NCI-H345 treated with DMSO at 0.1 percent for 48 hours (cell line): ENCODE measurements at regions not wholly inside any gene's neighbourhood (a gene's known extent, or its start where the extent isn't known, plus 50 kb on each side); places are given as distances from the start of the nearest gene placed in this dataset.
"Not testable (repeated sequence)": the region's sequence is repeated elsewhere in the genome, so short reads cannot be mapped to it uniquely, and the experiment has no call there.

Source experiments
- DNase-seq: peaks from one replicate; lab custom pipeline; 2025; ENCODE audit not compliant: unreplicated experiment; lab: John Stamatoyannopoulos, UW

GRCh38 chr1:116850436-116850835 lies 59.3 kb upstream of the PTGFRN start:
- no peak for DNase-seq

GRCh38 chr1:116851189-116851588 lies 58.5 kb upstream of the PTGFRN start:
- DNase-seq, result not testable (repeated sequence)

GRCh38 chr1:116851846-116852245 lies 57.9 kb upstream of the PTGFRN start:
- DNase-seq, result no peak

DNA sequence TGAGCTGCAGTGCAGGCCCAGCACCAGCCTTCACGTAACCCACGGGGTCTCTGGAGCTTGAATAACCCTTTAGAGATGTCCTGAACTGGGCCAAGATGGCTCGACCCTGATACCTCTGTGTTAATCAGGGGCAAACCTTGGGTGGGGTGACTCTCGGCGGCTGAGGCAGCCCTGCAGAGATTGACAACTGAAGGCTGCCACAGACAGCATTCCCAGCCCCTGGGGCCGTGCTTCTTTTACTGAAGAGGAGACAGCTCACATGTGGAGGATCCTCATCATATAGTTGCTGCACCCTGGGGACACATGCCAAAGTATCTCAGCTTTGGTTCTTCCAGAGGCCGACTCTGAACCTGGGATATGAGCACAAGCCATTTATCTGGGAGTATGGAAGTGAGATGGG lies 57.3 kb upstream of the PTGFRN start:
- DNase-seq, result no peak

DNA sequence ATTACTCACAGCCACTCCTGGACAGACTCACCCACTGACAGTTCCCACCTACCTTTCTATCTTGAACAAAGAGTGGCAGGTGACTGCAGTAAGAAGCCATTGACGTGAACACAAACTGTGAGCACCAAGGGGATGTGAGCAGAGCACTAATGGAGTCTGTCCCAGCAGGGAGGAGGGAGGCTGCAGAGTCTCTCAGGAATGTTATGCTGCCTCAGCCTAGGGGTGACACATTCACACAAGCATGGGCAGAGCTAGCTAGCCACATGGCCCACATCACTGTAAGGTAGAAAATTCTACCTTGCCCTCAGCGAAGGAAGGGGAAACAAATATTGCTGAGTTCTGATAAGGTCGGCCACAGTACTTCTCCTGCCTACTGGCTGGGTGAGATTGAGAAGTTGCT lies 56.8 kb upstream of the PTGFRN start:
- DNase-seq, result peak; percentile 34

DNA sequence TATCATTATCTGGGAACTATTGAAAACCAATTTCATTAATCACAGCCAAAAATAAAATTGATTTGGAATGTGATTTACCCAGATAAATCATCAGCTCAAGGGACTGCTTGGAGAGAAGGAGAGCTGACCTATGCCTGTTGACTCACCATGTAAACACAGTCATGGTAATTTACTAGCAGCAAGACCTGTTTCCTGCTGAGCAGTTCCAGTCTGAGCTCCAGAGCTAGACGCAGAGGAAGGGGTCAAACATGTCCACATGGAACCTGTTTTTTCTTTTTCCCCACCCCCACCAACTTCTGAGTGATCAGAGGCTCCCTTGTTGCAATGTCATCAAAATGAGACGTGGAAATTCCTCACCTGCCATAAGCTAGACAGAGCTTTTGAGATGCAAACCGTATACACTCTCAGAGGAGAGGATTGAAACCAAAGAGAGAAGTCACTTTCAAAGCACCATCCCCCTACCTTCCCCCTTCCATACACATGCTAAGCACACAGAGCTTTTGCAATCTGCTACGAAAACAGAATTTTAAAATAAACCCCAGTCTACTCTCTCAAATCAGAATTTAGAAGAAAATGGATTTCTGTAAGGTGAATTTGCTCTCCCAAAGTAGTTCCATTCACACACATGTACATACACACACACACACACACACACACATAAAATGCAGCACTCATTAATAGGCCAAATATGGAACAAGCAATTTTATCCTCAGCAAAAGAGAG lies 55.9 kb upstream of the PTGFRN start:
- DNase-seq, result no peak

DNA sequence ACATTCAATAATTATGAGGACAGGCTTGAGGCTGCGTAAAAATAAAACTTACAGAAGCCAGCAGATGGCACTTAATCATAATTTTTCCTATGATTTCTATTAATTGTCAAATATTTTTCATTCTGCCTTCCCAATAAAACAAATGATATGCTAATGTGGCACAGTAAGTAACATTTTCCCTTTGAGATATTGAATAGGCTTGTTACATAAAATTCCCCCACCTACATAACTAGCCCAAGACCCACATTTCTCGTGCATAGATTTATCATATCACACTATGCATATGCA lies 55.4 kb upstream of the PTGFRN start:
- DNase-seq, result no peak

- DNase-seq, result no peak
These were observed 55.0 kb upstream of the PTGFRN start for GRCh38 chr1:116854716-116855115.

DNA sequence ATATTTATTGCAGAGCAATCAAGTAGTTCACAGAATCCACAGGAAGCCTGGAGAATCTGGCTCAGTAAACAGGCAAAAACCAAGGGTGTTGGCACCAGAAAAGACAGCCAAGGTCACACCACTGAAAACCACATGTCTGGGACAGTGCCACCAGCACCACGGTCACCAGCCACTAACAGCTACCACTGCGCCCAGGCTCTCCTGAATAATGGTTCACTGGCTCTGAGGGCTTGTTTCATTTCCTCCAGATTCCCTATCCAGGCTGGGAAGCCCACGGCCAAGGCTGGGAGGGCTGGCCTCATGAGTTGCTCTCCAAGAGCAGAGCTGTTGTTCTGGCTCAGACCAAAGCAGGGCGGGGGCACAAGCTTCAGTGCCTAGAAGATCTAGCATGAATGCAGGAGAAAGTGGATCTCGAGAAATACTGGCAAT lies 54.5 kb upstream of the PTGFRN start:
- no peak for DNase-seq

GRCh38 chr1:116855773-116856201 lies 53.9 kb upstream of the PTGFRN start:
- DNase-seq, result no peak

- DNase-seq, result no peak
These were observed 53.4 kb upstream of the PTGFRN start for GRCh38 chr1:116856312-116856711.

DNA sequence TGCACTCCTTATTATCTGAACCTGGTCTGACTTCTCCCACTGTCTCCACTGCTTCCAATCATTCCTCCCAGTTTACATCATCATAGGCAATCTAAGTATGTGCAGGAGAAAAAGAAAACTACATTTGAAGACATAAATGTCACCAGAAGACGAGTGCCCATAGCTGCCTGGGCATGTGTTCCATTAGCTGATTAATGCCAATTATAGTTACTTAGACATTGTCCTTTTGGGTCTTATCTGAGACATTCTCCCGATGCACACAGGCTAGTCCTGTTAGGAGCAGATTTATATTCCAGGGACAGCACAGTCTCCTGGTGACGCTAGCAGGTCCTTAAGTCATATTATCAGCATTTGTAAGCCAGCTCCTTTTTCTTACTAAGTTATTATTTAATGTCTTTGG lies 52.6 kb upstream of the PTGFRN start:
- DNase-seq, result no peak
